ENCODE measurements at regions not wholly inside any gene's neighbourhood (a gene's known extent, or its start where the extent isn't known, plus 50 kb on each side); places are given as distances from the start of the nearest gene placed in this dataset.

- Histone ChIP-seq H3K27ac (no peak overlapping the region), H3K36me3 (no peaks in the 10 kb centered on the region), H3K4me3 (no peak overlapping the region), H3K9me3 (no peaks in the 10 kb centered on the region), H3K27me3 (no peaks in the 10 kb centered on the region), H3K4me1 (no peaks in the 10 kb centered on the region)
- intact Hi-C loops (cut with DNase I), result no loop called here
- ATAC-seq (no peak), DNase-seq (peak; percentile 57)
- no peak for TF ChIP-seq CTCF (IDR thresholded peaks at IDR 0.05)
Measured at GRCh38 chr13:112234131-112234875, 141.9 kb upstream of the SPACA7 start.

GRCh38 chr13:112236016-112236415 is 140.1 kb upstream of the SPACA7 start:
- peak; percentile 12 for DNase-seq

GRCh38 chr13:112236539-112237197 is 139.5 kb upstream of the SPACA7 start:
- Histone ChIP-seq H3K4me1 (no peaks in the 10 kb centered on the region), H3K27me3 (no peaks in the 10 kb centered on the region), H3K27ac (no peak overlapping the region), H3K4me3 (no peak overlapping the region), H3K9me3 (no peaks in the 10 kb centered on the region), H3K36me3 (no peaks in the 10 kb centered on the region)
- no peak for ATAC-seq
- peak; percentile 16 for DNase-seq
- intact Hi-C loops (cut with DNase I), result no loop called here
- no peak for TF ChIP-seq CTCF (IDR thresholded peaks at IDR 0.05)

More at GRCh38 chr13:112236016-112236415, 140.1 kb upstream of the SPACA7 start:
- ATAC-seq, result no peak
- Histone ChIP-seq H3K27ac (no peak overlapping the region), H3K9me3 (no peaks in the 10 kb centered on the region), H3K4me1 (no peaks in the 10 kb centered on the region), H3K4me3 (no peak overlapping the region), H3K27me3 (no peaks in the 10 kb centered on the region), H3K36me3 (no peaks in the 10 kb centered on the region)
- intact Hi-C loops (cut with DNase I), result no loop called here
- TF ChIP-seq CTCF (IDR thresholded peaks at IDR 0.05), result no peak

DNA sequence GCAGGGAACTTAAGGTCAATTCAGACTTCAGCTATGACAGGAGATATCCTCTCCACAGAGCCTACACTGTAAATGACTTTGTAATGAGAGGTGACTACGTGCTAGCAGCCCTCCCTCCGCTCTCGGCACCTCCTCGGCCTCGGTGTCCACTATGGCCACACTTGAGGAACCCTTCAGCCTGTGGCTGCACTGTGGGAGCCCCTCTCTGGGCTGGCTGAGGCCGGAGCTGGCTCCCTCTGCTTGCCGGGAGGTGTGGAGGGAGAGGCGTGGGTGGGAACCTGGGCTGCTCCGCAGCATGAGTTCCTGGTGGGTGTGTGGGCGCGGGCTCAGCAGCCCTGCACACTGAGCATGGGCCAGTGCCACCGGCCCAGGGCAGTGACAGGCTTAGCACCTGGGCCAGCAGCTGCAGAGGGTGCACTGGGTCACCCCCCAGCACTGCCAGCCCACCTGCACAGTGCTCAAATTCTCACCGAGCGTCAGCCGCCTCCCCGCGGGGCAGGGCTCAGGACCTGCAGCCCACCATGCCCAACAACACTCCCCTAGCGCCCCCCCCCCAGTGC is 137.6 kb upstream of the SPACA7 start:
- DNase-seq (peak; percentile 40), ATAC-seq (no peak)
- TF ChIP-seq CTCF (IDR thresholded peaks at IDR 0.05), result no peak
- no peaks in the 10 kb centered on the region for H3K4me1 ChIP-seq
- intact Hi-C loops (cut with DNase I), result no loop called here
- H3K36me3 ChIP-seq, result no peaks in the 10 kb centered on the region
- H3K27ac ChIP-seq, result no peak overlapping the region
- no peak overlapping the region for H3K4me3 ChIP-seq
- H3K27me3 ChIP-seq, result no peaks in the 10 kb centered on the region
- H3K9me3 ChIP-seq, result no peaks in the 10 kb centered on the region

GRCh38 chr13:112240076-112240475 is 136.1 kb upstream of the SPACA7 start:
- no peak for ATAC-seq
- intact Hi-C loops (cut with DNase I), result no loop called here
- H3K27ac ChIP-seq, result no peak overlapping the region
- H3K4me1 ChIP-seq, result no peaks in the 10 kb centered on the region
- no peaks in the 10 kb centered on the region for H3K9me3 ChIP-seq
- H3K27me3 ChIP-seq, result no peaks in the 10 kb centered on the region
- no peak overlapping the region for H3K4me3 ChIP-seq
- no peak for TF ChIP-seq CTCF (IDR thresholded peaks at IDR 0.05)
- DNase-seq, result peak; percentile 34
- no peaks in the 10 kb centered on the region for H3K36me3 ChIP-seq

Data from upper lobe of right lung (tissue), 1 donor.